ENCODE measurements at regions not wholly inside any gene's neighbourhood (a gene's known extent, or its start where the extent isn't known, plus 50 kb on each side); places are given as distances from the start of the nearest gene placed in this dataset.
"Not testable (repeated sequence)": the region's sequence is repeated elsewhere in the genome, so short reads cannot be mapped to it uniquely, and the experiment has no call there.

DNA sequence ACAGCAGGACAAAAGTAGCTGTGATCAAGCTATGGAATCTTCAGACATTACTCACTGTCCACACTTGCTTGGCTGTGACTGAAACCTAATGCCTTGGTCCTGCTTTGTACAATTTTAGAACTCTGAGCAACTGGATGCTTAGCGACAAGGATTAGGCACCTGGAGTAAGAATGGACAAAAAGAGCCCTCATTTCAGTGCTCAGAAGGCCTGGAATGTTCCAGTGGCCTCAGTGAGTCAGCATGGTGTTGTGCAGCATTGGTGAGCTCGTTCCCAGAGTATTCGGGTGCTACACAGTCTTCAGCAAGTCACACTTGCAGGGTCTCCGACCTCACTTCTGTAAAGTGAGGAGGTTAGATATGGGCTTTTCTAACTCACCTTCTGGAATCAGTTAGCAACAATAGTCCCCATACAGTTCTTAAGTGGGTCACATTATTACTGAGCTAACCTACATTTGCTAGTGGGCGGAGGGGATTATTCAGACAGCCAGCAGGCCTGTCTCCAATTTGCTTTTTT lies 108.0 kb upstream of the MDM1 start:
- DNase-seq (ENCODE audit: low spot score) (no peak), ATAC-seq (peak; percentile 32; the same call in 1 of the 2 replicates)
- ChIA-PET CTCF (no interaction called here), POLR2A (no interaction called here)
- TF ChIP-seq CREB1 (CRISPR knock-in tag; IDR thresholded peaks at IDR 0.05) (no peak), NR1H2 (CRISPR knock-in tag; IDR thresholded peaks at IDR 0.05) (no peak), GABPB1 (CRISPR knock-in tag; IDR thresholded peaks at IDR 0.05) (no peak)
- TF ChIP-seq, protein P1, sequence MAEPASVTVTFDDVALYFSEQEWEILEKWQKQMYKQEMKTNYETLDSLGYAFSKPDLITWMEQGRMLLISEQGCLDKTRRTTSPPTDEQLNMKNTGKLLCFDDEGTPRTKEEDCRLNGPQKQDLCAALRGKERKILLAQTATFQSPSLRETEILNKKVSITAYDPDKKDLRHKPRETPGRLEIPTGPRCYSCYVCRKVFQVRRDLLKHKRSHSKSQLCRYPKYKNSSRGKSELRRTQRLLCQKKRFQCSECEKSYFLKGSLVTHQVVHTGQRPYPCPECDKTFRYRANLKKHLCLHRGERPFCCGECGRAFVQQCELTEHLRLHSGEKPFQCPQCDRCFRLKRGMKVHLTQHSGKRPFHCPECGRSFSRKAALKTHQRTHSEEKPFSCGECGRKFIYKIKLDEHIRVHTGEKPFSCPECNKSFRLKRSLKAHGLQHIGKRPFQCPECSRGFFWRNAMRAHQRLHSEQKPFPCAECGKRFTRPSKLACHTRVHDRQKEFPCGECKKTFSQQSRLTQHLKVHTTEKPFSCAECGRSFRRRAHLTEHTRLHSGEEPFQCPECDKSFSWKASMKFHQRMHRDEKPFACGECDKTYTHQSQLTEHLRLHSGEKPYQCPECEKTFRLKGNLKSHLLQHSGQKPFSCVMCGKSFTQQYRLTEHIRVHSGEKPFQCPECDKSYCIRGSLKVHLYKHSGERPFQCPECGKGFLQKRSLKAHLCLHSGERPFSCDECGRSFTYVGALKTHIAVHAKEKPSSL (CRISPR knock-in tag; conservative IDR thresholded peaks at IDR 0.05), result no peak
- TF ChIP-seq, protein P2, sequence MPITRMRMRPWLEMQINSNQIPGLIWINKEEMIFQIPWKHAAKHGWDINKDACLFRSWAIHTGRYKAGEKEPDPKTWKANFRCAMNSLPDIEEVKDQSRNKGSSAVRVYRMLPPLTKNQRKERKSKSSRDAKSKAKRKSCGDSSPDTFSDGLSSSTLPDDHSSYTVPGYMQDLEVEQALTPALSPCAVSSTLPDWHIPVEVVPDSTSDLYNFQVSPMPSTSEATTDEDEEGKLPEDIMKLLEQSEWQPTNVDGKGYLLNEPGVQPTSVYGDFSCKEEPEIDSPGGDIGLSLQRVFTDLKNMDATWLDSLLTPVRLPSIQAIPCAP (CRISPR knock-in tag; IDR thresholded peaks at IDR 0.05), result no peak
- TF ChIP-seq, protein P3, sequence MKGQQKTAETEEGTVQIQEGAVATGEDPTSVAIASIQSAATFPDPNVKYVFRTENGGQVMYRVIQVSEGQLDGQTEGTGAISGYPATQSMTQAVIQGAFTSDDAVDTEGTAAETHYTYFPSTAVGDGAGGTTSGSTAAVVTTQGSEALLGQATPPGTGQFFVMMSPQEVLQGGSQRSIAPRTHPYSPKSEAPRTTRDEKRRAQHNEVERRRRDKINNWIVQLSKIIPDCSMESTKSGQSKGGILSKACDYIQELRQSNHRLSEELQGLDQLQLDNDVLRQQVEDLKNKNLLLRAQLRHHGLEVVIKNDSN (CRISPR knock-in tag; IDR thresholded peaks at IDR 0.05), result no peak
- TF ChIP-seq, protein P4, sequence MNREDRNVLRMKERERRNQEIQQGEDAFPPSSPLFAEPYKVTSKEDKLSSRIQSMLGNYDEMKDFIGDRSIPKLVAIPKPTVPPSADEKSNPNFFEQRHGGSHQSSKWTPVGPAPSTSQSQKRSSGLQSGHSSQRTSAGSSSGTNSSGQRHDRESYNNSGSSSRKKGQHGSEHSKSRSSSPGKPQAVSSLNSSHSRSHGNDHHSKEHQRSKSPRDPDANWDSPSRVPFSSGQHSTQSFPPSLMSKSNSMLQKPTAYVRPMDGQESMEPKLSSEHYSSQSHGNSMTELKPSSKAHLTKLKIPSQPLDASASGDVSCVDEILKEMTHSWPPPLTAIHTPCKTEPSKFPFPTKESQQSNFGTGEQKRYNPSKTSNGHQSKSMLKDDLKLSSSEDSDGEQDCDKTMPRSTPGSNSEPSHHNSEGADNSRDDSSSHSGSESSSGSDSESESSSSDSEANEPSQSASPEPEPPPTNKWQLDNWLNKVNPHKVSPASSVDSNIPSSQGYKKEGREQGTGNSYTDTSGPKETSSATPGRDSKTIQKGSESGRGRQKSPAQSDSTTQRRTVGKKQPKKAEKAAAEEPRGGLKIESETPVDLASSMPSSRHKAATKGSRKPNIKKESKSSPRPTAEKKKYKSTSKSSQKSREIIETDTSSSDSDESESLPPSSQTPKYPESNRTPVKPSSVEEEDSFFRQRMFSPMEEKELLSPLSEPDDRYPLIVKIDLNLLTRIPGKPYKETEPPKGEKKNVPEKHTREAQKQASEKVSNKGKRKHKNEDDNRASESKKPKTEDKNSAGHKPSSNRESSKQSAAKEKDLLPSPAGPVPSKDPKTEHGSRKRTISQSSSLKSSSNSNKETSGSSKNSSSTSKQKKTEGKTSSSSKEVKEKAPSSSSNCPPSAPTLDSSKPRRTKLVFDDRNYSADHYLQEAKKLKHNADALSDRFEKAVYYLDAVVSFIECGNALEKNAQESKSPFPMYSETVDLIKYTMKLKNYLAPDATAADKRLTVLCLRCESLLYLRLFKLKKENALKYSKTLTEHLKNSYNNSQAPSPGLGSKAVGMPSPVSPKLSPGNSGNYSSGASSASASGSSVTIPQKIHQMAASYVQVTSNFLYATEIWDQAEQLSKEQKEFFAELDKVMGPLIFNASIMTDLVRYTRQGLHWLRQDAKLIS (CRISPR knock-in tag; IDR thresholded peaks at IDR 0.05; ENCODE audit: borderline replicate concordance), result no peak
- TF ChIP-seq, protein P5, sequence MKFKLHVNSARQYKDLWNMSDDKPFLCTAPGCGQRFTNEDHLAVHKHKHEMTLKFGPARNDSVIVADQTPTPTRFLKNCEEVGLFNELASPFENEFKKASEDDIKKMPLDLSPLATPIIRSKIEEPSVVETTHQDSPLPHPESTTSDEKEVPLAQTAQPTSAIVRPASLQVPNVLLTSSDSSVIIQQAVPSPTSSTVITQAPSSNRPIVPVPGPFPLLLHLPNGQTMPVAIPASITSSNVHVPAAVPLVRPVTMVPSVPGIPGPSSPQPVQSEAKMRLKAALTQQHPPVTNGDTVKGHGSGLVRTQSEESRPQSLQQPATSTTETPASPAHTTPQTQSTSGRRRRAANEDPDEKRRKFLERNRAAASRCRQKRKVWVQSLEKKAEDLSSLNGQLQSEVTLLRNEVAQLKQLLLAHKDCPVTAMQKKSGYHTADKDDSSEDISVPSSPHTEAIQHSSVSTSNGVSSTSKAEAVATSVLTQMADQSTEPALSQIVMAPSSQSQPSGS (CRISPR knock-in tag; IDR thresholded peaks at IDR 0.05; ENCODE audit: borderline replicate concordance, low read depth), result no peak
- TF ChIP-seq, protein P6, sequence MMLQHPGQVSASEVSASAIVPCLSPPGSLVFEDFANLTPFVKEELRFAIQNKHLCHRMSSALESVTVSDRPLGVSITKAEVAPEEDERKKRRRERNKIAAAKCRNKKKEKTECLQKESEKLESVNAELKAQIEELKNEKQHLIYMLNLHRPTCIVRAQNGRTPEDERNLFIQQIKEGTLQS (CRISPR knock-in tag; conservative IDR thresholded peaks at IDR 0.05), result no peak
- peaks cover 24% of the 10 kb centered on the region for H3K36me3 Mint-ChIP-seq
- H3K4me3 Mint-ChIP-seq, result no peak overlapping the region
- peaks cover 28% of the 10 kb centered on the region for H3K4me1 Mint-ChIP-seq
- peaks cover 28% of the 10 kb centered on the region for H3K9me3 Mint-ChIP-seq
- no peak overlapping the region for H3K27ac Mint-ChIP-seq
- H3K27me3 Mint-ChIP-seq (ENCODE audit: low read depth), result peaks cover 8% of the 10 kb centered on the region; the same call in 1 of the 2 replicates

DNA sequence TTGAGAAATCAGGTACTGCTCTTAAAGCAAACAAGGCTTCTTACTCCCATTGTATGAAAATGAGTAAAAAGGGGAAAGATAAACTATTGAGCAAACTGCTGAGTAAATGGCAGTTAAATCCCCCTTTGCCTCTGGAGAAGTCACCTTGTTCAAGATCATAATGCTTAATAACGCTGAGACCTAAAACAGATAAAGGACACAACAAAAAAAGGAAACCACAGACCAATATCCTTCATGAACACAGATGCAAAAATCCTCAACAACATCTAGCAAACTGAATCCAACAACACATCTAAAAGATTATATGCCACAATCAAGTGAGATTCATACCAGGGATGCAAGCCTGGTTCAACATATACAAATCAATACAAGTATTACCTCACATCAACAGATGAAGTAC lies 109.0 kb upstream of the MDM1 start:
- peaks cover 37% of the 10 kb centered on the region for H3K4me1 Mint-ChIP-seq
- no peak for ATAC-seq
- H3K27ac Mint-ChIP-seq, result no peak overlapping the region

DNA sequence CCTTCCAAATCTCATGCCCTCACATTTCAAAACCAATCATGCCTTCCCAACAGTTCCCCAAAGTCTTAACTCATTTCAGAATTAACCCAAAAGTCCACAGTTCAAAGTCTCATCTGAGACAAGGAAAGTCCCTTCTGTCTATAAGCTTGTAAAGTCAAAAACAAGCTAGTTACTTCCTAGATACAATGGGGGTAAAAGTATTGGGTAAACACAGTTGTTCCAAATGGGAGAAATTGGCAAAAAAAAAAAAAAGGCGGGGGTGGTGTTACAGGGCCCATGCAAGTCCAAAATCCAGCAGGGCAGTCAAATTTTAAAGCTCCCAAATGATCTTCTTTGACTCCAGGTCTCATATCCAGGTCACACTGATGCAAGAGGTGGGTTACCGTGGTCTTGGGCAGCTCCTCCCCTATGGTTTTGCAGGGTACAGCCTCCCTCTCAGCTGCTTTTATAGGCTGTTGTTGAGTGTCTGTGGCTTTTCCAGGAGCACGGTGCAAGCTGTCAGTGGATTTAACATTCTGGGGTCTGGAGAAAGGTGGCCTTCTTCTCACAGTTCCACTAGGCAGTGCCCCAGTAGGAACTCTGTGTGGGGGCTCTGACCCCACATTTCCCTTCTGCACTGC lies 110.3 kb upstream of the MDM1 start:
- CTCF ChIA-PET; H3K27me3 Mint-ChIP-seq (ENCODE audit: low read depth): not testable (repeated sequence)
- POLR2A ChIA-PET, result interaction anchor here (0.6 kb wide), 1 partner anchor 127 kb away, joined by 7 read pairs; no protein-coding TSS in a partner anchor

More for the DNA sequence above, 109.0 kb upstream of the MDM1 start:
- peaks cover 20% of the 10 kb centered on the region for H3K9me3 Mint-ChIP-seq
- no peak overlapping the region for H3K4me3 Mint-ChIP-seq
- peaks cover 21% of the 10 kb centered on the region for H3K36me3 Mint-ChIP-seq
- TF ChIP-seq, protein P3 (CRISPR knock-in tag; IDR thresholded peaks at IDR 0.05), result no peak
- TF ChIP-seq TEAD1 (CRISPR knock-in tag; IDR thresholded peaks at IDR 0.05) (no peak), ZNF423 (CRISPR knock-in tag; IDR thresholded peaks at IDR 0.05) (no peak), ZNF671 (CRISPR knock-in tag; IDR thresholded peaks at IDR 0.05) (no peak), MXD4 (CRISPR knock-in tag; IDR thresholded peaks at IDR 0.05; ENCODE audit: borderline replicate concordance) (no peak), ZNF121 (CRISPR knock-in tag; IDR thresholded peaks at IDR 0.05) (no peak), ELF4 (CRISPR knock-in tag; IDR thresholded peaks at IDR 0.05; ENCODE audit: low read depth) (no peak), RORB (CRISPR knock-in tag; IDR thresholded peaks at IDR 0.05) (no peak)
- TF ChIP-seq, protein P7, sequence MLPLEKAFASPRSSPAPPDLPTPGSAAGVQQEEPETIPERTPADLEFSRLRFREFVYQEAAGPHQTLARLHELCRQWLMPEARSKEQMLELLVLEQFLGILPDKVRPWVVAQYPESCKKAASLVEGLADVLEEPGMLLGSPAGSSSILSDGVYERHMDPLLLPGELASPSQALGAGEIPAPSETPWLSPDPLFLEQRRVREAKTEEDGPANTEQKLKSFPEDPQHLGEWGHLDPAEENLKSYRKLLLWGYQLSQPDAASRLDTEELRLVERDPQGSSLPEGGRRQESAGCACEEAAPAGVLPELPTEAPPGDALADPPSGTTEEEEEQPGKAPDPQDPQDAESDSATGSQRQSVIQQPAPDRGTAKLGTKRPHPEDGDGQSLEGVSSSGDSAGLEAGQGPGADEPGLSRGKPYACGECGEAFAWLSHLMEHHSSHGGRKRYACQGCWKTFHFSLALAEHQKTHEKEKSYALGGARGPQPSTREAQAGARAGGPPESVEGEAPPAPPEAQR (CRISPR knock-in tag; IDR thresholded peaks at IDR 0.05), result no peak
- TF ChIP-seq, protein P8, sequence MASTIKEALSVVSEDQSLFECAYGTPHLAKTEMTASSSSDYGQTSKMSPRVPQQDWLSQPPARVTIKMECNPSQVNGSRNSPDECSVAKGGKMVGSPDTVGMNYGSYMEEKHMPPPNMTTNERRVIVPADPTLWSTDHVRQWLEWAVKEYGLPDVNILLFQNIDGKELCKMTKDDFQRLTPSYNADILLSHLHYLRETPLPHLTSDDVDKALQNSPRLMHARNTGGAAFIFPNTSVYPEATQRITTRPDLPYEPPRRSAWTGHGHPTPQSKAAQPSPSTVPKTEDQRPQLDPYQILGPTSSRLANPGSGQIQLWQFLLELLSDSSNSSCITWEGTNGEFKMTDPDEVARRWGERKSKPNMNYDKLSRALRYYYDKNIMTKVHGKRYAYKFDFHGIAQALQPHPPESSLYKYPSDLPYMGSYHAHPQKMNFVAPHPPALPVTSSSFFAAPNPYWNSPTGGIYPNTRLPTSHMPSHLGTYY (CRISPR knock-in tag; IDR thresholded peaks at IDR 0.05), result no peak
- POLR2A ChIA-PET, result no interaction called here
- CTCF ChIA-PET, result no interaction called here
- peaks cover 8% of the 10 kb centered on the region; the same call in 1 of the 2 replicates for H3K27me3 Mint-ChIP-seq (ENCODE audit: low read depth)
- DNase-seq (ENCODE audit: low spot score), result no peak

More for the DNA sequence above, 110.3 kb upstream of the MDM1 start:
- DNase-seq (ENCODE audit: low spot score); H3K4me3 Mint-ChIP-seq; H3K27ac Mint-ChIP-seq; ATAC-seq: not testable (repeated sequence)
- peaks cover 48% of the 10 kb centered on the region for H3K4me1 Mint-ChIP-seq
- H3K9me3 Mint-ChIP-seq, result peaks cover 20% of the 10 kb centered on the region
- H3K36me3 Mint-ChIP-seq, result peaks cover 21% of the 10 kb centered on the region
